Keratinocyte (primary cell): ENCODE measurements at regions not wholly inside any gene's neighbourhood (a gene's known extent, or its start where the extent isn't known, plus 50 kb on each side); places are given as distances from the start of the nearest gene placed in this dataset.

Experiments
- DNase-seq: peaks from one replicate; pipeline ENCODE4 v3.0.0-alpha.2; 2011; ENCODE audit warnings: low read depth, missing footprints, low spot score
- FAIRE-seq: peaks from 2 replicates; lab custom pipeline; 2011; peaks lifted over from hg19 to GRCh38; lab: Jason Lieb, UNC
- H2AFZ ChIP-seq: 2 replicates; pipeline ENCODE4 v1.6.0; 2012; ENCODE audit warnings: low read length, control low read depth, inconsistent platforms; ENCODE audit not compliant: control insufficient read depth
- H3K27ac ChIP-seq: 2 replicates; pipeline ENCODE4 v1.5.1; 2011; ENCODE audit warnings: low read length; ENCODE audit not compliant: control insufficient read depth, insufficient read depth
- H3K27me3 ChIP-seq: 3 replicates; pipeline ENCODE4 v1.6.0; 2011; ENCODE audit warnings: low read length; ENCODE audit not compliant: control insufficient read depth, insufficient read depth; ENCODE audit errors: extremely low read depth
- H3K36me3 ChIP-seq, 2 experiments: 2 replicates in 1 of 2; 3 replicates in 1 of 2; pipeline ENCODE4 v1.5.1; 2011; ENCODE audit warnings: low read length in 2 of 2, mild to moderate bottlenecking in 1 of 2; ENCODE audit not compliant: control insufficient read depth in 2 of 2, insufficient read depth in 2 of 2; ENCODE audit errors: extremely low read depth in 1 of 2
- H3K4me1 ChIP-seq: 3 replicates; pipeline ENCODE4 v1.5.1; 2011; ENCODE audit warnings: low read length; ENCODE audit not compliant: control insufficient read depth, insufficient read depth; ENCODE audit errors: extremely low read depth
- H3K4me2 ChIP-seq: 3 replicates; pipeline ENCODE4 v1.6.0; 2011; ENCODE audit warnings: low read depth, low read length; ENCODE audit not compliant: control insufficient read depth, insufficient read depth; ENCODE audit errors: extremely low read depth
- H3K4me3 ChIP-seq, 3 experiments: fragments of 200-600 bp in 1 of 3; sonication (generic) in 1 of 3; 2 replicates in 2 of 3; 3 replicates in 1 of 3; pipeline ENCODE4 v1.5.1; 2011 to 2016; ENCODE audit warnings: low read length in 3 of 3, mild to moderate bottlenecking in 3 of 3, control low read depth in 2 of 3, inconsistent platforms in 1 of 3, low read depth in 1 of 3, mixed read lengths in 1 of 3, mixed run types in 1 of 3, moderate library complexity in 1 of 3; ENCODE audit not compliant: control insufficient read depth in 2 of 3, insufficient read depth in 2 of 3; ENCODE audit errors: extremely low read depth in 1 of 3
- H3K79me2 ChIP-seq: 2 replicates; pipeline ENCODE4 v1.6.0; 2012; ENCODE audit warnings: low read length; ENCODE audit not compliant: control insufficient read depth, insufficient read depth
- H3K9ac ChIP-seq: 3 replicates; pipeline ENCODE4 v1.6.0; 2011; ENCODE audit warnings: low read length; ENCODE audit not compliant: control insufficient read depth, insufficient read depth; ENCODE audit errors: extremely low read depth
- H3K9me1 ChIP-seq: 3 replicates; pipeline ENCODE4 v1.6.0; 2011; ENCODE audit warnings: low read length; ENCODE audit not compliant: control insufficient read depth, insufficient read depth; ENCODE audit errors: extremely low read depth
- H3K9me3 ChIP-seq: 2 replicates; pipeline ENCODE4 v1.5.1; 2012; ENCODE audit warnings: low read depth, low read length; ENCODE audit not compliant: control insufficient read depth
- H4K20me1 ChIP-seq: 3 replicates; pipeline ENCODE4 v1.6.0; 2011; ENCODE audit warnings: low read length; ENCODE audit not compliant: control insufficient read depth, insufficient read depth; ENCODE audit errors: extremely low read depth
- EZH2 ChIP-seq: IDR thresholded peaks from one replicate; pipeline ENCODE4 v1.6.1; 2012; ENCODE audit warnings: inconsistent platforms, mild to moderate bottlenecking, low read length, moderate library complexity
- dilution Hi-C: fragments of 300-500 bp; cut with MboI; formaldehyde crosslinking; loops from one replicate; pipeline ENCODE4 v1.7.0; 2020; ENCODE audit warnings: low sequenced_read_pairs; ENCODE audit not compliant: extremely low pct_ligation_motif_present
- TF ChIP-seq, protein P1 (sequence below), 3 experiments: IDR thresholded peaks in 1 of 3; conservative IDR thresholded peaks in 1 of 3; optimal IDR thresholded peaks in 1 of 3; 2 replicates in 2 of 3; 3 replicates in 1 of 3; pipeline versions ENCODE3 to v1.5.1; 2011; ENCODE audit warnings: low read length in 3 of 3, mild to moderate bottlenecking in 3 of 3, moderate library complexity in 2 of 3, control low read depth in 1 of 3, inconsistent platforms in 1 of 3; ENCODE audit not compliant: insufficient read depth in 2 of 3; ENCODE audit errors: extremely low read depth in 1 of 3

DNA sequence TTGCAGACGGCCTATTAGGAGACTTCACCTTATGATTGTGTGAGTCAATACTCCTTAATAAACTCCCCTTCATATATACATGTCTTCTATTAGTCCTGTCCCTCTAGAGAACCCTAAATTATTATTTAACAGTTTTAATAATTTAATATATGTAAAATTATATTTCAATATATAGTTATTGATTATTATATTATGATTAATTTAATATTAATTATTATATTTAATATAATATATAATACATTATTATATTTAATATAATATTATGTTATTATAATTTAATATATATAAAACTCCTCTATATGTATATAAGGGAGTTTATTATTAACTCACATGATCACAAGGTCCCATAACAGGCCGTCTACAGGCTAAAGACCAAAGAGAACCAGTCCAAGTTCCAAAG is 533.2 kb downstream of the ARAP2 start:
- DNase-seq (no peak), FAIRE-seq (no peak)
- Histone ChIP-seq H3K9ac (no peak overlapping the region), H3K4me2 (no peak overlapping the region), H3K9me1 (no peaks in the 10 kb centered on the region), H3K27me3 (no peaks in the 10 kb centered on the region), H3K4me3 (no peak overlapping the region), H3K4me1 (no peaks in the 10 kb centered on the region), H3K9me3 (peaks cover 2% of the 10 kb centered on the region), H4K20me1 (no peaks in the 10 kb centered on the region), H3K36me3 (no peaks in the 10 kb centered on the region), H3K27ac (no peak overlapping the region), H3K79me2 (no peaks in the 10 kb centered on the region), H2AFZ (no peak overlapping the region)
- no peak for TF ChIP-seq EZH2
- TF ChIP-seq, protein P1, sequence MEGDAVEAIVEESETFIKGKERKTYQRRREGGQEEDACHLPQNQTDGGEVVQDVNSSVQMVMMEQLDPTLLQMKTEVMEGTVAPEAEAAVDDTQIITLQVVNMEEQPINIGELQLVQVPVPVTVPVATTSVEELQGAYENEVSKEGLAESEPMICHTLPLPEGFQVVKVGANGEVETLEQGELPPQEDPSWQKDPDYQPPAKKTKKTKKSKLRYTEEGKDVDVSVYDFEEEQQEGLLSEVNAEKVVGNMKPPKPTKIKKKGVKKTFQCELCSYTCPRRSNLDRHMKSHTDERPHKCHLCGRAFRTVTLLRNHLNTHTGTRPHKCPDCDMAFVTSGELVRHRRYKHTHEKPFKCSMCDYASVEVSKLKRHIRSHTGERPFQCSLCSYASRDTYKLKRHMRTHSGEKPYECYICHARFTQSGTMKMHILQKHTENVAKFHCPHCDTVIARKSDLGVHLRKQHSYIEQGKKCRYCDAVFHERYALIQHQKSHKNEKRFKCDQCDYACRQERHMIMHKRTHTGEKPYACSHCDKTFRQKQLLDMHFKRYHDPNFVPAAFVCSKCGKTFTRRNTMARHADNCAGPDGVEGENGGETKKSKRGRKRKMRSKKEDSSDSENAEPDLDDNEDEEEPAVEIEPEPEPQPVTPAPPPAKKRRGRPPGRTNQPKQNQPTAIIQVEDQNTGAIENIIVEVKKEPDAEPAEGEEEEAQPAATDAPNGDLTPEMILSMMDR (optimal IDR thresholded peaks at IDR 0.05 in 1 of 3, IDR thresholded peaks at IDR 0.05 in 1 of 3, conservative IDR thresholded peaks at IDR 0.05 in 1 of 3; ENCODE audit: extremely low read depth in 1 of 3, insufficient read depth in 2 of 3, low read length in 3 of 3), result no peak
- dilution Hi-C loops, result no loop called here

DNA sequence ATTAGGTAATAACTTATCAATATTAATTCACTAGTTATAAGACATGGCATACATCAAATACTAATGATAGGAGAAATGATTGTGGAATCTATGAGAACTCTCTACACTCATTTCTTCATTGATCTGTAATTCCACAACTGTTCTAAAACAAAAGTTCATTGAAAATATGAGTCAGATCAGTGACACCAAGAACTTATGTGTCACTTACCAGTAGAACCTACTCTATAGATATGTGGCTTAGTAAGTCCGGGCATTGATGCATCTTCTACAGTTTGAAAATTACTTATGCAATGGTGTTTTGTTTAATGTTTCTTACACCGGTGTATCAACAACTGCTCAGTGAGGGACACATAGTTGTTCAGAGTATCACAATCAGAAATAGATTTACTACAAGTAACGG is 520.3 kb downstream of the ARAP2 start:
- FAIRE-seq, result no peak
- Histone ChIP-seq H3K36me3 (no peaks in the 10 kb centered on the region), H3K79me2 (no peaks in the 10 kb centered on the region), H2AFZ (no peak overlapping the region), H3K9me1 (no peaks in the 10 kb centered on the region), H3K4me3 (no peak overlapping the region), H3K27me3 (no peaks in the 10 kb centered on the region), H3K4me1 (no peaks in the 10 kb centered on the region), H3K27ac (no peak overlapping the region), H3K9me3 (no peaks in the 10 kb centered on the region), H4K20me1 (no peaks in the 10 kb centered on the region), H3K9ac (no peak overlapping the region), H3K4me2 (no peak overlapping the region)
- dilution Hi-C loops, result no loop called here
- DNase-seq, result no peak
- TF ChIP-seq, protein P1 (optimal IDR thresholded peaks at IDR 0.05 in 1 of 3, IDR thresholded peaks at IDR 0.05 in 1 of 3, conservative IDR thresholded peaks at IDR 0.05 in 1 of 3; ENCODE audit: extremely low read depth in 1 of 3, insufficient read depth in 2 of 3, low read length in 3 of 3), result no peak
- TF ChIP-seq EZH2, result no peak
